Neural progenitor cell (in vitro differentiated cells): ENCODE measurements at regions not wholly inside any gene's neighbourhood (a gene's known extent, or its start where the extent isn't known, plus 50 kb on each side); places are given as distances from the start of the nearest gene placed in this dataset.

ENCODE experiments used
- EZH2 ChIP-seq: fragments of 200-600 bp; sonication (generic); IDR thresholded peaks from 2 replicates; pipeline ENCODE4 v1.6.1; 2017; ENCODE audit warnings: antibody characterized with exemption, mild to moderate bottlenecking, moderate library complexity
- TF ChIP-seq, protein P1 (sequence below): fragments of 200-600 bp; sonication (generic); IDR thresholded peaks from 2 replicates; pipeline ENCODE4 v1.5.1; 2017; ENCODE audit warnings: antibody characterized with exemption, mild to moderate bottlenecking

DNA sequence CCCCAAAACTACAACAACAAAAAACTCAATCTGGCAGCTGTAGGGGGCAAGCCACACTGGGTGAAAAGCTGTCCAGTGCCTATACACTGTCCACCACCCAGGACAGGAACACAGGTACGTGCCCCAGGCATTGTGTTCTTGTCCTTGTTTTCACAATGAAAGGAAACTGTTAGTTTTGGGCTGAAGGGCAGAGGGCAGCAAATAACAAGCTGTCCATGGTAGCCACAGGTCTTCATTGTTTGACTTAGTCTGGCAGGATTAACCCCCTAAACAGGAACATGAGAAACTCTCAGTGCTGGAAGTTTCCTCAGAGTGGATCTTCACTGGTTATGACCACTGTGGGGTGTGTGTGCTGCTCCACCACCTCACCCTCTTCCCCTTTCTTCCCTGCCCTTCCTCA is 224.6 kb upstream of the N4BP1 start:
- TF ChIP-seq, protein P1, sequence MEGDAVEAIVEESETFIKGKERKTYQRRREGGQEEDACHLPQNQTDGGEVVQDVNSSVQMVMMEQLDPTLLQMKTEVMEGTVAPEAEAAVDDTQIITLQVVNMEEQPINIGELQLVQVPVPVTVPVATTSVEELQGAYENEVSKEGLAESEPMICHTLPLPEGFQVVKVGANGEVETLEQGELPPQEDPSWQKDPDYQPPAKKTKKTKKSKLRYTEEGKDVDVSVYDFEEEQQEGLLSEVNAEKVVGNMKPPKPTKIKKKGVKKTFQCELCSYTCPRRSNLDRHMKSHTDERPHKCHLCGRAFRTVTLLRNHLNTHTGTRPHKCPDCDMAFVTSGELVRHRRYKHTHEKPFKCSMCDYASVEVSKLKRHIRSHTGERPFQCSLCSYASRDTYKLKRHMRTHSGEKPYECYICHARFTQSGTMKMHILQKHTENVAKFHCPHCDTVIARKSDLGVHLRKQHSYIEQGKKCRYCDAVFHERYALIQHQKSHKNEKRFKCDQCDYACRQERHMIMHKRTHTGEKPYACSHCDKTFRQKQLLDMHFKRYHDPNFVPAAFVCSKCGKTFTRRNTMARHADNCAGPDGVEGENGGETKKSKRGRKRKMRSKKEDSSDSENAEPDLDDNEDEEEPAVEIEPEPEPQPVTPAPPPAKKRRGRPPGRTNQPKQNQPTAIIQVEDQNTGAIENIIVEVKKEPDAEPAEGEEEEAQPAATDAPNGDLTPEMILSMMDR = peak; percentile 49
- no peak for TF ChIP-seq EZH2
